Effector memory CD8-positive, alpha-beta T cell (primary cell): ENCODE measurements at regions not wholly inside any gene's neighbourhood (a gene's known extent, or its start where the extent isn't known, plus 50 kb on each side); places are given as distances from the start of the nearest gene placed in this dataset.

Experiments used
- ATAC-seq: fragments of 150-1000 bp; cut with Tn5 transposase; replicated peaks from 2 replicates; pipeline ENCODE4 v1.10.0; 2021; ENCODE audit warnings: mild to moderate bottlenecking, moderate library complexity
- DNase-seq, 3 experiments: peaks; one replicate each; pipeline ENCODE4 v3.0.0; 2021
- H3K27ac Mint-ChIP-seq, 2 donors: one replicate each; pipeline ENCODE4 v1.8.0; 2022; ENCODE audit warnings: mild to moderate bottlenecking in 2 of 2, mixed read lengths in 2 of 2, moderate library complexity in 2 of 2
- H3K27me3 Mint-ChIP-seq, 2 donors: one replicate each; pipeline ENCODE4 v1.8.0; 2022; ENCODE audit warnings: mixed read lengths in 2 of 2
- H3K36me3 Mint-ChIP-seq: one replicate; pipeline ENCODE4 v1.8.0; 2022; ENCODE audit warnings: mild to moderate bottlenecking, moderate library complexity, mixed read lengths; ENCODE audit not compliant: insufficient read depth
- H3K4me1 Mint-ChIP-seq, 2 donors: one replicate each; pipeline ENCODE4 v1.8.0; 2022; ENCODE audit warnings: low read depth in 2 of 2, mixed read lengths in 2 of 2
- H3K4me3 Mint-ChIP-seq, 2 donors: one replicate each; pipeline ENCODE4 v1.8.0; 2022; ENCODE audit warnings: mild to moderate bottlenecking in 2 of 2, mixed read lengths in 2 of 2, moderate library complexity in 2 of 2
- H3K9me3 Mint-ChIP-seq, 2 donors: one replicate each; pipeline ENCODE4 v1.8.0; 2022; ENCODE audit warnings: mixed read lengths in 2 of 2

DNA sequence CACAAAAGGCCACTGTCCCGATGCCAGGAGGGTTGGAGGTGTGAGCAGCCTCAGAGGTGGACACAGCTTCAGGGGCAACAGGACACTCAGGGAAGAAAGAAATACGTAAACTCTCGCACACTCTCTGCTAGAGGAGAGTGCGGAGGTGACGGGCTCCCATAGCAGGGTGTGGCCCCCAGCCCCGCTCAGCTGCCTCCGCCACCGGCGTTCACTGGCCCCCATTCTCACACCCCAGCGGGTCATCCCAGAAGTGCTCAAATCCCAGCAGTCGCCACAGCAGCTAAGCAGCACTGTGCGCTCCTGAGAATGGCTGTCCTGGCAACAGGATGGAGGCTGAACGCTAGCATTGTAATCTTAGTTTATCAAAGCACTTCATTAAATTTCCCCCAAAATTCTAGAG, 315.6 kb upstream of the SALL3 start:
- H3K27me3 Mint-ChIP-seq = peaks cover 6 to 22% of the 10 kb centered on the region in 2 donors
- ATAC-seq (no peak), DNase-seq (no peak)
- no peak overlapping the region for H3K4me3 Mint-ChIP-seq
- H3K4me1 Mint-ChIP-seq = peaks cover 0 to 7% of the 10 kb centered on the region in 2 donors
- H3K36me3 Mint-ChIP-seq = peaks cover 4% of the 10 kb centered on the region
- H3K9me3 Mint-ChIP-seq = no peaks in the 10 kb centered on the region
- no peak overlapping the region for H3K27ac Mint-ChIP-seq

- Mint-ChIP-seq H3K27me3 (peaks cover 6 to 22% of the 10 kb centered on the region in 2 donors), H3K4me3 (no peak overlapping the region), H3K27ac (no peak overlapping the region), H3K9me3 (no peaks in the 10 kb centered on the region), H3K36me3 (peaks cover 4% of the 10 kb centered on the region), H3K4me1 (peaks cover 0 to 7% of the 10 kb centered on the region in 2 donors)
- DNase-seq = no peak
- ATAC-seq = no peak
Measured at GRCh38 chr18:78664848-78665247, 314.8 kb upstream of the SALL3 start.

DNA sequence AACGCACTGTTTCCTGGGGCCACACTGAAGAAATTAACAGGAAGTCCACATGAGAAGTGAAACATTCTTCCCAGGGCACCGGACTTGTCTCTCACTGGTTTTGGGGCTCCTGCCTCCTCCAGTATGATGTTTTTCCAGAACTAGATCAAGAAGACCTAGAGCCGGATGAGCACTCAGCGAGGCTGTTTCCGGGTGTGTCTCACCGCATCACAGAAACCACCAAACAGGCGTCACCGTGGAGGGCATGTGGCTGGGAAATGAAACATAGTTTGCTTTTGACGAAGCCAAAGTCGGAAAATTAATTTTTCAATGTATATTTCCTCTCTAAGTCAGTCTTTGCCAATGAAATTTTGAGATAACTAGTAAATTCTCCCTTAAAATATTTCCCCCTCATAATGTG, 314.0 kb upstream of the SALL3 start:
- Mint-ChIP-seq H3K36me3 (peaks cover 2% of the 10 kb centered on the region), H3K27me3 (peaks cover 3 to 14% of the 10 kb centered on the region in 2 donors), H3K4me3 (no peak overlapping the region), H3K9me3 (no peaks in the 10 kb centered on the region), H3K27ac (no peak overlapping the region), H3K4me1 (peaks cover 0 to 4% of the 10 kb centered on the region in 2 donors)
- DNase-seq (no peak), ATAC-seq (no peak)

DNA sequence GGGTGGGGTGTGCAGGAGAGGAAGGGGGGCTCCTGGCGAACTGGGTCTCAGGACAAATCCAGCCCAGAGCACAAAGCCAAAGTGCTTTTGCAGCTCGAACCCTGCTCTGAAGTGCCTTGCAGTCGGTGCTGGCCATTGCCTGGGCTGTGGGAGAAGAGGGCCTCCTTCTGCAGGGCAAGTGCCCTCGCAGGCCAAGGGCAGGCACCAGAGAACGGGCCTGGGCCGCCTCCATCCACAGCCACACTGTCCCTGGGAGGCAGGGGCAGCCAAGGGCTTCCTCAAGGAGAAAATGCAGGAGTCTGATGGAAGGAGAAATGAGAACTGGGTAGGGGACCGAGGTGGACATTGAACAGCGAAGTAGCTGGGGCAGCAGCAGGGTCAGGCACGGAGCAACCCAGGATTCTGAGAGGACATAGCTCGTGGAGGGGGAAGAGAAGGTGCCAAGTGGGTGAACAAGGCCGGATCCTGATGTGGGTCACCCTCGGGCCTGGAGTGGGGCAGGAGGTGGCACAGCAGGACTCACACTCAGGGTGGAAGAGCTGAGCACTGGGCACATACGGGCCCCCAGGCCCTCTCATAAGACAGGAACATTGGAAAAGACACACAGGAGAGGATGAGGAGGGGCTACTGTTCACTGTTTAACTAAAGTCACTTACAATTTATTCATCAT, 312.8 kb upstream of the SALL3 start:
- Mint-ChIP-seq H3K27ac (no peak overlapping the region), H3K4me1 (peaks cover 0 to 2% of the 10 kb centered on the region in 2 donors), H3K36me3 (no peaks in the 10 kb centered on the region), H3K27me3 (peaks cover 0 to 17% of the 10 kb centered on the region in 2 donors), H3K9me3 (no peaks in the 10 kb centered on the region), H3K4me3 (no peak overlapping the region)
- no peak for ATAC-seq
- no peak for DNase-seq

GRCh38 chr18:78670778-78671391, 308.7 kb upstream of the SALL3 start:
- H3K27me3 Mint-ChIP-seq = peaks cover 0 to 18% of the 10 kb centered on the region in 2 donors
- no peaks in the 10 kb centered on the region for H3K9me3 Mint-ChIP-seq
- no peak overlapping the region for H3K27ac Mint-ChIP-seq
- H3K36me3 Mint-ChIP-seq = no peaks in the 10 kb centered on the region
- ATAC-seq = no peak
- H3K4me1 Mint-ChIP-seq = peaks cover 0 to 2% of the 10 kb centered on the region in 2 donors
- no peak overlapping the region for H3K4me3 Mint-ChIP-seq
- no peak for DNase-seq

DNA sequence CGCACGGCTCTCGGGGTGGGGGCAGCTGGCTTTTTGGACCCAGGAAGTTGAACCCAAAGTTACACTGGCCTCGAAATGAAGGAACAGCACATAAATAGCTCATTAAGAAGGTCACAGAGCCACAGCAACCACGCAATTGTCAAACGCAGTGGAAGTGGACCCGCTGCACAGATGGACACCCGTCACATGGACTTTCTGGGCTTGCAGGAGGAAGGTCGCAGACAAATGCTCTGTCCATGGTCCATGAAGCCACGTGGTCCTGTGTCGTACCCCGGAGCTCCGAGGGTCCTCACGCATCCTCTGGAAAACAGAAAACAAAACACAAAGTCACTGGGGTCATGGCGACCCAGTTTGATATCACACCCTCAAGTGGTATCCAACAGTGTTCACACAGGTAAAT, 308.1 kb upstream of the SALL3 start:
- DNase-seq (no peak), ATAC-seq (no peak)
- Mint-ChIP-seq H3K27me3 (peaks cover 0 to 24% of the 10 kb centered on the region in 2 donors), H3K9me3 (no peaks in the 10 kb centered on the region), H3K27ac (no peak overlapping the region), H3K4me3 (no peak overlapping the region), H3K36me3 (no peaks in the 10 kb centered on the region), H3K4me1 (peaks cover 0 to 2% of the 10 kb centered on the region in 2 donors)

DNA sequence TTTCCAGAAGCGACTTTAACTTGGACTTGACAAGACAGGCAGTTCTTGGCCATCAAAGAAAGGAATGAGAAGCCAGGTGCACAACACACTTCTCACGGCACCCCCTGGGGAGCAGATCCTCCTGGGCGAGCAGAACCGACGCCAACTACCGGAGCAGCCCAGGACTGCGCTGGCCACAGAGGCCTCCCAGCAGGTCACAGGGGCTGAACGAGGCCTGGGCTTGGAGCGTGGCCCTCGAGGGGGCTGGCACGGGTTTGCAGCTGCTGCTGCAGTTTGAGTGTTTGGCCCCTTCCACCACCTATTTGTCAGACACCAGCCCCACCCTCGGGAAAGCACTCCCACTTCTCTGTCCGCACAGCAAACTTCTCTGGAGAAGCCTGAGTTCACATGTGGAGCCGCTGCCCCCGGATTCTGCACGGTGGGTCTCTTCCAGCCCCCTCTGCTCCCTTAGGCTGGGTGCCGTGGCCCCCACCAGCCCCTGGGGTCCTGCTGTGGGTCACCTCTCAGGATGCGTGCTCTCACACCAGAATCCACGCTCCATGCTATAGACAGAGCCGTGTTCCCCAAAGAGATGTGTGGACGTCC, 306.7 kb upstream of the SALL3 start:
- ATAC-seq (no peak), DNase-seq (no peak)
- no peak overlapping the region for H3K27ac Mint-ChIP-seq
- peaks cover 0 to 1% of the 10 kb centered on the region in 2 donors for H3K4me1 Mint-ChIP-seq
- H3K27me3 Mint-ChIP-seq = peaks cover 0 to 33% of the 10 kb centered on the region in 2 donors
- peaks cover 4% of the 10 kb centered on the region for H3K36me3 Mint-ChIP-seq
- H3K4me3 Mint-ChIP-seq = no peak overlapping the region
- H3K9me3 Mint-ChIP-seq = no peaks in the 10 kb centered on the region

DNA sequence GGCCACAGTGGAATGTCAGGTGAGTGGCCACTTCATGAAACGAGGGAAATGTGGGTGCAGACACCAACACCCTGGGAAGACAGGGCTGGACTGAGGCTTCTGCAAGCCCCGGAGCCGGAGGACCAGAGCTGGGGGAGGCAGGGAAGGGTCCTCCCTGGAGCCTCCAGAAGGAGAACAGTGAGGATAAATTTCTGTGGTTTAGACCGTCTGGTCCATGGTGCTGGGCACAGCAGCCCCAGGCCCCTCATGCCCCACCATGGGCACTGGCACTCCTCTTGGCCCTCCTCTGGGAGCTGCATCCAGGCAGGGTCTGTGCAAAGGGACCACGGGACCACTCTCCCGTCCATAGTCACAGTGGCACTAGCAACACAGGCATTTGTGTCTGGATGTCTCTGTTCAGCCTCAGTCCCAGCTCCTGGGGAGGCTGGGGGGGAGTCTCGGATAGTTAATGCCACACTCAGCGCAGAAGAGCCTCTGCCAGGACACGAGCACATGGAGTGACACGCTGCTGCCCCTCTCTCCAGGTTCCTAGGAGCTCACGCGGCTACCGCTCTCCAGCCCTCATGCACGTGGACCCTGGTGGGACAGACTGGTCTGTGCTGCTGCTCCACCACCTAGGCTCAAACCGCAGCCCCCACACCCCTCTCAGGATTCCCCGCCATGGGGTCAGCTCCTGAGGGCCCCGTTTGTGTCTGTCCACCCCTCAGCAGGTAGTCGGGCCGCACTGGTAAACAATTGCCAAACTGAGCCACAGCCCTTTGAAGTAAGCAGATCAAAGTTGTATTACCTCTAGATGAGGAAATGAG, 305.9 kb upstream of the SALL3 start:
- Mint-ChIP-seq H3K27me3 (peaks cover 5 to 41% of the 10 kb centered on the region in 2 donors), H3K27ac (no peak overlapping the region), H3K36me3 (peaks cover 4% of the 10 kb centered on the region), H3K4me3 (no peak overlapping the region), H3K9me3 (no peaks in the 10 kb centered on the region), H3K4me1 (peaks cover 2 to 3% of the 10 kb centered on the region in 2 donors)
- ATAC-seq (no peak), DNase-seq (no peak)

DNA sequence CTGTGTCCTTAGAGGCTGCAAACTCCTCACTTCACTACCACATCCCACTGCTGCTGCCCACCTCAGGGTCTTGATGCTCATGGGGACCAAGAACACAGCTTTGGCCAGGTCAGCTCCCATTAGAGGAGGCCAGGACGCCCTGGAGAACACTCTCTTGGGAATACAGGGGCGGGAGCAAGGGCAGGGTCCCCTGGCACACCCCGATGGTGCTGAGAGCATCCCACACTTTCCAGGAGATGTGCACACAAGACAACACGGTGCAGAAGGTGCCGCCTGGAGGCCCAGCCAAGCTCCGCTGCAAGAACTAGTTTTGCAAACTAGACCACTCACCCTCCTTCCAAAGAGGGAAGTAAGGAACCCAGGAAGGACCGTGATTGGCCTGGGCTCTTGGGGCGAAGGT, 304.4 kb upstream of the SALL3 start:
- ATAC-seq = no peak
- no peak for DNase-seq
- Mint-ChIP-seq H3K9me3 (no peaks in the 10 kb centered on the region), H3K36me3 (peaks cover 4% of the 10 kb centered on the region), H3K4me1 (peaks cover 2 to 3% of the 10 kb centered on the region in 2 donors), H3K27me3 (peaks cover 6 to 44% of the 10 kb centered on the region in 2 donors), H3K4me3 (no peak overlapping the region), H3K27ac (no peak overlapping the region)

DNA sequence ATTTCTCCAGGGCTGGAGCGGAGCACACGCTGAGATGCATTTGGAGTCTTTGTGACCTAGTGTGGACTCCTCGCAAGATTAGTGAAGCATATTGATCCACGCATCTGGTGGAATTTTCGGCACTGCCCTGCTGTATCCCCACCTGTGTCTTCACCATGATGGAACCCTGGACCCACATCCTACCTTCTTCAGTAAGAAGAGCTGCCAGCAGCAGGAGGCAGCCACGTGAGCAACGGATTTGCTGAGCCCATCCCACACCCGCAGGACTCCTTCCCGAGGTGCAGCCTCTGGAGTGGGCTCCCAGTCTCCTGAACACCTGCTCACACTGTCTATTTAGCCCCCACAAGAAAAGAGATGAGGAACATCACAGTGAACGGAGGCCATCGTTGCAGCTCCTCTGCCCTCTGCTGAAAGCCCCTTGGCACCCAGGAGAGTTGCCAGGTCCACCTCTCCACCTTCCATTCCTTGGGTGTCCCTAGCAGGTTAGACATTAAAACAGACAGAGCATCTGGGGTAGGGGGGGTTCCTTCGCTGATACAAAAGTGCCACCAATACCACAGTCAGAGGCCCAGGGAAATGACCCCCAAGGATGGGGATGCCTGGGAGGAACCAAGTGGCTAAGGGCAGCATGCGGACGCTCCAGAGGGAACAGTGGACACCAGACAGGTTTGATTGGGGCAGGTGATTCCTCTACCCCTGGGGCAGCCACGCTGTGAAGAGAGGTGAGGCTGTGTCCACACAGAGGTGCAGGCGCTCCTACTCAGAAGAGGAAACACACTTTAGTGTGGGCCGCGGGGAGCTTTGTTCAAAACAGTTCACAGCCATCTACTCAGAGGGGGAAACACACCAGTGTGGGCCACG, 302.8 kb upstream of the SALL3 start:
- no peak overlapping the region for H3K27ac Mint-ChIP-seq
- H3K4me3 Mint-ChIP-seq = no peak overlapping the region
- peaks cover 6 to 47% of the 10 kb centered on the region in 2 donors for H3K27me3 Mint-ChIP-seq
- peaks cover 4% of the 10 kb centered on the region for H3K36me3 Mint-ChIP-seq
- H3K9me3 Mint-ChIP-seq = no peaks in the 10 kb centered on the region
- ATAC-seq = no peak
- peaks cover 2 to 3% of the 10 kb centered on the region in 2 donors for H3K4me1 Mint-ChIP-seq
- DNase-seq = no peak

DNA sequence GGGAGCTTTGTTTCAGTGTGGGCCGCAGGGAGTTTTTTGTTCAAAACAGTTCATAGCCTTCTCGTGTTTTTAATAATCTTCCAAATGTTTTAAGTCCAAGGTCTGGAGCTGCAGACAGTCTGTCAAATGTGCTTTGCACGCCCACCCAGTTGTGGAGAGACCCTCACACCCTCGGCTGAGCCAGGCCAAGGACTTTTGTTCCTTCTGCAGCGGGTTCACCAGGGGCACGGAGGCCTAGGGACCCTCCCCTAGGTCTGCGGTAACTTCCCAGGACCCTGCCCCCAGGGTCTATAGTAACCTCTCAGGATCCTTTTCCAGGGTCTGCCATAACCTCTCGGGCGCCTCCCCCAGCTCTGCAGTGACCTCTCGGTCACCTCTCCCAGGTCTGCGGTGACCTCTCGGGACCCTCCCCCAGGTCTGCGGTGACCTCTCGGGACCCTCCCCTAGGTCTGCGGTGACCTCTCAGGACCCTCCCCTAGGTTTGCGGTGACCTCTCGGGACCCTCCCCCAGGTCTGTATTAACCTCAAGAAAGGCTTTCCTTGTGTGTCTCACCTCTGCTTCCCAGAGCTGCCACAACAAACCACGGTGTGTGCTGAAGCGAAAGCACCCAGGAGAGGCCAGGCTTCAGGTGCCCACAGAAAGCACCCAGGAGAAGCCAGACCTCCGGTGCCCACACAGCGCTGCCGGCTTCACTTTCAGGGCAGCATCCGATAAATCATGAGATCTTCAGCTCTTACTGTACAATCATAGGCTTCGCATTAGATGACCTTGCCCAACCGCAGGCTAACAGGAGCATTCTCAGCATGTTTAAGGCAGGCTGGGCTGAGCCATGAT, 301.9 kb upstream of the SALL3 start:
- Mint-ChIP-seq H3K4me1 (peaks cover 2 to 3% of the 10 kb centered on the region in 2 donors), H3K4me3 (no peak overlapping the region), H3K9me3 (no peaks in the 10 kb centered on the region), H3K36me3 (peaks cover 4% of the 10 kb centered on the region), H3K27me3 (peaks cover 6 to 47% of the 10 kb centered on the region in 2 donors), H3K27ac (no peak overlapping the region)
- ATAC-seq = no peak
- no peak for DNase-seq

DNA sequence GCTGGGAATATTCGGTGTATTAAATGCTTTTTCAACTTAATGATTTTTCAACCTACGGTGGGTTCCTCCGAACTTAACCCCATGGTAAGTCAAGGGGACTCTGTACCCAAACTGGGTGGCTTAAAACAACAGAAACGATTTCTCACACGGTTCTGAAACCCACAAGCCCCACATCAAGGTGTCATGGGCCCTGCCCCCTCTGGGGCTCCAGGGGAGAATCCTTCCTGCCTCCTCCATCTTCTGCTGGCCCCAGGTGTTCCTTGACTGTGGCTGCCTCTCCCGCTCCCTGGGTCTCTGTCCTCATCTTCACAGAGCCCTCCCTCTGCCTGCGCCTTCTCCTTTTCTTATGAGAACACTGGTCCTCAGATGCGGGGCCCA, 301.3 kb upstream of the SALL3 start:
- peaks cover 4% of the 10 kb centered on the region for H3K36me3 Mint-ChIP-seq
- H3K27ac Mint-ChIP-seq = peak overlapping the region in 1 of 2 donors; percentile 74
- peaks cover 6 to 47% of the 10 kb centered on the region in 2 donors for H3K27me3 Mint-ChIP-seq
- no peak for ATAC-seq
- no peaks in the 10 kb centered on the region for H3K9me3 Mint-ChIP-seq
- DNase-seq = no peak
- H3K4me1 Mint-ChIP-seq = peaks cover 2 to 3% of the 10 kb centered on the region in 2 donors
- H3K4me3 Mint-ChIP-seq = no peak overlapping the region
